CD4-positive, alpha-beta T cell (primary cell): ENCODE measurements at regions not wholly inside any gene's neighbourhood (a gene's known extent, or its start where the extent isn't known, plus 50 kb on each side); places are given as distances from the start of the nearest gene placed in this dataset.
A peak's percentile ranks its signal among the peaks of the same experiment; 100 is the strongest.

Experiments used
- ATAC-seq: fragments of 200-7000 bp; cut with Tn5 transposase; one replicate; pipeline ENCODE4 v1.10.0; 2022; ENCODE audit warnings: mild to moderate bottlenecking; ENCODE audit not compliant: poor library complexity
- CTCF ChIA-PET: fragments of 350-600 bp; sonication (Branson Sonifier 250); formaldehyde crosslinking; loops from one replicate; lab custom pipeline; 2021; ENCODE audit warnings: antibody characterized with exemption, inconsistent platforms; lab: Charles Lee
- POLR2A ChIA-PET: fragments of 350-600 bp; sonication (Branson Sonifier 250); formaldehyde crosslinking; loops from one replicate; lab custom pipeline; 2021; ENCODE audit warnings: antibody characterized with exemption, inconsistent platforms; lab: Charles Lee
- DNase-seq, 14 experiments: peaks; one replicate each; pipeline ENCODE4 v3.0.0-alpha.2; 2013 to 2020; ENCODE audit warnings: mixed read lengths in 2 of 14
- H3K27ac ChIP-seq, 2 donors: one replicate each; pipeline versions ENCODE4 v1.5.1 to v1.7.0; 2013; ENCODE audit warnings: low read length in 2 of 2, low read depth in 1 of 2, mild to moderate bottlenecking in 1 of 2
- H3K27me3 ChIP-seq, 2 experiments: 1 replicate in 1 of 2; 2 replicates in 1 of 2; pipeline versions ENCODE4 v1.6.1 to v1.7.0; 2013; ENCODE audit warnings: low read length in 2 of 2, control low read depth in 1 of 2, mild to moderate bottlenecking in 1 of 2, moderate library complexity in 1 of 2; ENCODE audit not compliant: insufficient read depth in 2 of 2, control insufficient read depth in 1 of 2
- H3K36me3 ChIP-seq: one replicate; pipeline ENCODE4 v1.6.1; 2013; ENCODE audit warnings: low read length, control low read depth; ENCODE audit not compliant: insufficient read depth
- H3K4me1 ChIP-seq: one replicate; pipeline ENCODE4 v1.6.1; 2013; ENCODE audit warnings: low read length, control low read depth; ENCODE audit not compliant: insufficient read depth
- H3K4me3 ChIP-seq: one replicate; pipeline ENCODE4 v1.5.1; 2013; ENCODE audit warnings: mild to moderate bottlenecking, low read length, moderate library complexity
- H3K9me3 ChIP-seq, 2 experiments: 1 replicate in 1 of 2; 2 replicates in 1 of 2; pipeline versions ENCODE4 v1.6.1 to v1.7.0; 2013; ENCODE audit warnings: low read length in 2 of 2, mild to moderate bottlenecking in 2 of 2, control low read depth in 1 of 2, moderate library complexity in 1 of 2; ENCODE audit not compliant: control insufficient read depth in 1 of 2, insufficient read depth in 1 of 2
- H3K27ac Mint-ChIP-seq: one replicate; pipeline ENCODE4 v1.8.0; 2020; ENCODE audit warnings: mixed read lengths
- H3K27me3 Mint-ChIP-seq: one replicate; pipeline ENCODE4 v1.8.0; 2021; ENCODE audit warnings: mixed read lengths
- H3K36me3 Mint-ChIP-seq: one replicate; pipeline ENCODE4 v1.8.0; 2021; ENCODE audit warnings: low read depth, mixed read lengths
- H3K4me1 Mint-ChIP-seq: one replicate; pipeline ENCODE4 v1.8.0; 2021; ENCODE audit warnings: low read depth, mixed read lengths
- H3K4me3 Mint-ChIP-seq: one replicate; pipeline ENCODE4 v1.8.0; 2020; ENCODE audit warnings: mild to moderate bottlenecking, mixed read lengths
- H3K9me3 Mint-ChIP-seq: one replicate; pipeline ENCODE4 v1.8.0; 2020; ENCODE audit warnings: mixed read lengths
- CTCF ChIP-seq: fragments of 200-600 bp; IDR thresholded peaks from one replicate; pipeline ENCODE4 v1.8.0; 2022; ENCODE audit warnings: antibody characterized with exemption, mild to moderate bottlenecking
- intact Hi-C, 2 experiments: fragments of 100-400 bp; cut with DNase I in 1 of 2; cut with micrococcal nuclease in 1 of 2; formaldehyde crosslinking; loops; one replicate each; pipeline versions ENCODE4 v1.15.1 to v1.9.0; 2023 to 2025; cut with DNase I, micrococcal nuclease

DNA sequence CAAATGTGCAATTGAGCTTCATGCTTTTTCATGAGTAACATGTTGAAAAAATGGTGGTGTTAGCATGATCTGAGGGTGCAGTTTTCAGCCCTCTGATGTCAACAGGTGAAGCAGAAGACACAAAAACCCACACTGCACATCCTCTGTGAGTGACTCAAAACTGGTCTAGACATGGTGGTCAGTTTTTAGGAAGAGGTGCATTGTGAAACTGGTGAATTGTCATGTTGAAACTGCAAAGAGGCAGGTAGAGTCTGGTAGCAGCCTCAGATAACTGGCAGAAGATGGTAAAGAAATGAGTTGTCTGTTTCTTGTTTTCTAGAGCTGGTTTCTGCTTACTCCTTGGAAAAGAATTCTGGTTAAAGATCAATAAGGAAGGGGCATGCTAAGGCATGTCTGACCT, 97.3 kb upstream of the HMCN1 start:
- TF ChIP-seq CTCF, result no peak
- Mint-ChIP-seq H3K9me3 (peaks cover 2% of the 10 kb centered on the region), H3K27ac (no peak overlapping the region), H3K27me3 (no peaks in the 10 kb centered on the region), H3K4me1 (no peaks in the 10 kb centered on the region), H3K36me3 (no peaks in the 10 kb centered on the region), H3K4me3 (no peak overlapping the region)
- H3K27ac ChIP-seq, result no peak overlapping the region
- CTCF ChIA-PET, result no interaction called here
- H3K4me1 ChIP-seq, result no peaks in the 10 kb centered on the region
- POLR2A ChIA-PET, result interaction anchor here (0.6 kb wide), 1 partner anchor 9 kb away, joined by 3 read pairs; no protein-coding TSS in a partner anchor
- no peak for ATAC-seq
- no peaks in the 10 kb centered on the region for H3K36me3 ChIP-seq
- H3K27me3 ChIP-seq, result no peaks in the 10 kb centered on the region
- H3K9me3 ChIP-seq, result no peaks in the 10 kb centered on the region
- no peak overlapping the region for H3K4me3 ChIP-seq
- peak in 2 of 14 experiments; percentile 10 to 11 for DNase-seq
- intact Hi-C loops, result no loop called here

GRCh38 chr1:185634704-185635103, 99.5 kb upstream of the HMCN1 start:
- POLR2A ChIA-PET, result no interaction called here
- no peak for DNase-seq
- no peak overlapping the region for H3K27ac ChIP-seq

GRCh38 chr1:185632659-185633423, 101.3 kb upstream of the HMCN1 start:
- H3K9me3 ChIP-seq, result no peaks in the 10 kb centered on the region
- H3K27me3 ChIP-seq, result no peaks in the 10 kb centered on the region
- ATAC-seq (no peak), DNase-seq (peak in 1 of 14 experiments; percentile 4)
- Mint-ChIP-seq H3K27ac (no peak overlapping the region), H3K36me3 (no peaks in the 10 kb centered on the region), H3K9me3 (peaks cover 2% of the 10 kb centered on the region), H3K27me3 (no peaks in the 10 kb centered on the region), H3K4me3 (no peak overlapping the region), H3K4me1 (no peaks in the 10 kb centered on the region)
- no peak overlapping the region for H3K4me3 ChIP-seq
- intact Hi-C loops, result no loop called here
- H3K27ac ChIP-seq, result no peak overlapping the region
- H3K36me3 ChIP-seq, result no peaks in the 10 kb centered on the region
- no peaks in the 10 kb centered on the region for H3K4me1 ChIP-seq
- ChIA-PET POLR2A (interaction anchor here (0.6 kb wide), 1 partner anchor 53 kb away, joined by 3 read pairs; no protein-coding TSS in a partner anchor), CTCF (no interaction called here)
- no peak for TF ChIP-seq CTCF

More at GRCh38 chr1:185634704-185635103, 99.5 kb upstream of the HMCN1 start:
- Mint-ChIP-seq H3K27ac (no peak overlapping the region), H3K4me1 (no peaks in the 10 kb centered on the region), H3K9me3 (peaks cover 2% of the 10 kb centered on the region), H3K4me3 (no peak overlapping the region), H3K36me3 (no peaks in the 10 kb centered on the region), H3K27me3 (no peaks in the 10 kb centered on the region)
- Histone ChIP-seq H3K4me3 (no peak overlapping the region), H3K9me3 (no peaks in the 10 kb centered on the region), H3K4me1 (no peaks in the 10 kb centered on the region), H3K36me3 (no peaks in the 10 kb centered on the region), H3K27me3 (no peaks in the 10 kb centered on the region)
- ATAC-seq, result no peak
- no peak for TF ChIP-seq CTCF
- CTCF ChIA-PET, result interaction anchor here (1.0 kb wide), 1 partner anchor 11 kb away, joined by 3 read pairs; no protein-coding TSS in a partner anchor
- intact Hi-C loops, result no loop called here
